HFFc6 (cell line): ENCODE measurements at regions not wholly inside any gene's neighbourhood (a gene's known extent, or its start where the extent isn't known, plus 50 kb on each side); places are given as distances from the start of the nearest gene placed in this dataset.

ENCODE experiments used
- DNase-seq: peaks from one replicate; pipeline ENCODE4 v3.0.0-alpha.2; 2018
- H3K27ac Mint-ChIP-seq: 2 replicates; pipeline ENCODE4 v1.8.0; 2020; ENCODE audit warnings: mild to moderate bottlenecking, mixed read lengths
- H3K27me3 Mint-ChIP-seq: 2 replicates; pipeline ENCODE4 v1.8.0; 2021; ENCODE audit warnings: mild to moderate bottlenecking, moderate library complexity, mixed read lengths; ENCODE audit not compliant: insufficient read depth
- H3K36me3 Mint-ChIP-seq: 2 replicates; pipeline ENCODE4 v1.8.0; 2021; ENCODE audit warnings: low read depth, mixed read lengths
- H3K4me1 Mint-ChIP-seq: 2 replicates; pipeline ENCODE4 v1.8.0; 2020; ENCODE audit warnings: low read depth, mixed read lengths
- H3K4me3 Mint-ChIP-seq: 2 replicates; pipeline ENCODE4 v1.8.0; 2020; ENCODE audit warnings: mild to moderate bottlenecking, moderate library complexity, mixed read lengths
- H3K9me3 Mint-ChIP-seq: 2 replicates; pipeline ENCODE4 v1.8.0; 2020; ENCODE audit warnings: mild to moderate bottlenecking, mixed read lengths
- TF ChIP-seq, protein P1 (sequence below): fragments of 200-600 bp; sonication (generic); IDR thresholded peaks from 2 replicates; pipeline ENCODE4 v1.5.0; 2021; ENCODE audit warnings: antibody characterized with exemption, mild to moderate bottlenecking

GRCh38 chr3:197368330-197368729 lies 69.9 kb upstream of the DLG1 start:
- H3K4me3 Mint-ChIP-seq = no peak overlapping the region
- no peaks in the 10 kb centered on the region for H3K36me3 Mint-ChIP-seq
- H3K27ac Mint-ChIP-seq = no peak overlapping the region
- H3K27me3 Mint-ChIP-seq = peaks cover 6% of the 10 kb centered on the region
- no peak for DNase-seq
- TF ChIP-seq, protein P1, sequence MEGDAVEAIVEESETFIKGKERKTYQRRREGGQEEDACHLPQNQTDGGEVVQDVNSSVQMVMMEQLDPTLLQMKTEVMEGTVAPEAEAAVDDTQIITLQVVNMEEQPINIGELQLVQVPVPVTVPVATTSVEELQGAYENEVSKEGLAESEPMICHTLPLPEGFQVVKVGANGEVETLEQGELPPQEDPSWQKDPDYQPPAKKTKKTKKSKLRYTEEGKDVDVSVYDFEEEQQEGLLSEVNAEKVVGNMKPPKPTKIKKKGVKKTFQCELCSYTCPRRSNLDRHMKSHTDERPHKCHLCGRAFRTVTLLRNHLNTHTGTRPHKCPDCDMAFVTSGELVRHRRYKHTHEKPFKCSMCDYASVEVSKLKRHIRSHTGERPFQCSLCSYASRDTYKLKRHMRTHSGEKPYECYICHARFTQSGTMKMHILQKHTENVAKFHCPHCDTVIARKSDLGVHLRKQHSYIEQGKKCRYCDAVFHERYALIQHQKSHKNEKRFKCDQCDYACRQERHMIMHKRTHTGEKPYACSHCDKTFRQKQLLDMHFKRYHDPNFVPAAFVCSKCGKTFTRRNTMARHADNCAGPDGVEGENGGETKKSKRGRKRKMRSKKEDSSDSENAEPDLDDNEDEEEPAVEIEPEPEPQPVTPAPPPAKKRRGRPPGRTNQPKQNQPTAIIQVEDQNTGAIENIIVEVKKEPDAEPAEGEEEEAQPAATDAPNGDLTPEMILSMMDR = no peak
- H3K4me1 Mint-ChIP-seq = peaks cover 76% of the 10 kb centered on the region
- no peaks in the 10 kb centered on the region for H3K9me3 Mint-ChIP-seq

DNA sequence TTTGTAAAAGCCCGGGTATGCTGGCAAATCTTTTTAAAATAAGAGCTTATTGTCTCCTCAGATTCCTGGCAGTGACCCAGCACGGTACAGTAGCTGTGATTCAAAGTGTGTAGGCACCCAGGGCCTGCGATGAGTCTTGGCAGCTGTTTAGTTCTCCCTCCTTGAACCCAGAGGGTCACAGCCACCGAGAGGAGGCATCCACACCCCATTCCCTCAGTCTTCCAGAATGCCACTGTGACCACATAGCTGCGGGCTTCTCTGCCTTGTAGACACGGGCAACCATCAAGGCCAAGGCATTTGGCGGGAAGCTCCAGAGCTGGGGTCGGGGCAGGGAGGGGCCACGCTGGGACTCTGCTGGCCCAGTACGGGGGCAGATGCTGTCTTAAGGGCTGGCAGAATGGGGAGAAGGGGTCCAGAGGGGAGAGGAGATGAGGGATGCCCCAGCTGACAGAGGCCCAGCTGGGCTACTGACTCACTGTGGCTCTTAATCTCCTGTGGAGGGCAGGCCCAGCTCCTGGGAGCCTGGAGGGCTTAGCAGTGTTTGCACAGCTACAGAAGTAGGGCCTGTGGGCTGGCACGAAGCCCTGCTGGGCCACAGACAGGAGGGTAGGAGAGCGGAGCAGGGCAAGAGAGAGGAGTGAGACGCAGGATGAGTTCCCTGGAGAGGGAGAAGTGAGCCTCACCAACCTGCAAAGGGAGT lies 68.8 kb upstream of the DLG1 start:
- Mint-ChIP-seq H3K4me1 (peaks cover 68% of the 10 kb centered on the region), H3K36me3 (no peaks in the 10 kb centered on the region), H3K4me3 (no peak overlapping the region), H3K27me3 (peaks cover 6% of the 10 kb centered on the region), H3K9me3 (no peaks in the 10 kb centered on the region), H3K27ac (no peak overlapping the region)
- DNase-seq = peak; percentile 39
- TF ChIP-seq, protein P1 = no peak

DNA sequence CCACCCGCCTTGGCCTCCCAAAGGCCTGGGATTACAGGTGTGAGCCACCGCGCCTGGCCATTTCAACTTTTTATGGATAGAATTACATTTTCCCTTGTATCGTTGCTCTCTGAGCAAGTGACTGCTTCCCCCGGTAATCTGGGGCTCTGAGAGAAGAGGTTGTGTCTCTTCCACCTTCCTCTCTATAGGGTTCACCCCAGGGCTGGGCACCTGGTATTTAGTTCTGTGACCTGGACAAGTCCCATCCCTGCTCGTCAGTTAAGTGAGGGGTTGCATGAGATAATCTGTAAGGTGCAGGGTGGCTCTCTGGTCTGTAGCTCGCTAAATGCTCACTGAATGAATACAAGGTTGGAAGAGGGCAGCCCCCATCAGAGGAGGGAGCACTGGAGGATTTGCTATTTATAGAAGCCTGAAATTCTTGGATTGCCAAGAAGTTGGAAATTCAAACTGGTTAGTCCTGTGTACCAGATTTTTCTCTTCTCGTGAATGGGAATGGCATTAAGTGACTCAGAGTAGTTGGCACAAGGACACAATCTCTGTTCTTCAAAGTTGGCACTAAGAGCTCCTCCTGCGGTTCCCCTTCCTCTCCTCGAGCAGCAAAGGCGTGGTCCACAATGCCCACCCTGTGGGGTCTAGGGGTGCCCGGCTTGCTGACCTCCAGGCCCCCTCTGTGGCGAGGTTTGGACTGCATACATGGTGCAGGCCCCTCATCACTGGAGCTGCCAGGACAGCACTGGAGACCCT lies 68.1 kb upstream of the DLG1 start:
- DNase-seq = no peak
- H3K27ac Mint-ChIP-seq = no peak overlapping the region

DNA sequence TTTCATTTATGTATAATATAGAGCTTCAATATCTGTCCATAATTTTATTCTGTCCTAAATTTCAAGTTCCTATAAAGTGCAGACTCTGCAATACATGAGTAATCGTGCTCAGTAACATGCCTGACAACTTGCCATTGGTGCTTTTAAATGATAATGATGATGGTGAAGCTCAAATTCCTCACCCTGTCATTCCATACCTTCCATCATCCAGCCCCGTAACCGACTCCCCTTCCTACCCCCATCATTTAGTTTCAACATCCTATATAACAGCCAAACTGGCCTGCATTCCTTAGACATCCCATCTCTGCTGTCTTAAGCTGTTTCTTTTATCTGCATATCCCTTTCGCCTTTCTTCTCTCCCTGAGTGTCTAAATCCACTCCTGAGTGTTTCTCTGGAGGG lies 67.2 kb upstream of the DLG1 start:
- H3K4me1 Mint-ChIP-seq = peaks cover 55% of the 10 kb centered on the region

More for the DNA sequence above, 68.1 kb upstream of the DLG1 start:
- TF ChIP-seq, protein P1 = no peak
- peaks cover 60% of the 10 kb centered on the region for H3K4me1 Mint-ChIP-seq
- no peak overlapping the region for H3K4me3 Mint-ChIP-seq
- H3K9me3 Mint-ChIP-seq = peaks cover 1% of the 10 kb centered on the region
- peaks cover under 1% of the 10 kb centered on the region; the same call in 1 of the 2 replicates for H3K36me3 Mint-ChIP-seq
- peaks cover 6% of the 10 kb centered on the region for H3K27me3 Mint-ChIP-seq

GRCh38 chr3:197364410-197365071 lies 66.1 kb upstream of the DLG1 start:
- Mint-ChIP-seq H3K27me3 (peaks cover 10% of the 10 kb centered on the region), H3K4me3 (no peak overlapping the region), H3K9me3 (peaks cover 20% of the 10 kb centered on the region), H3K27ac (no peak overlapping the region), H3K36me3 (peaks cover 19% of the 10 kb centered on the region), H3K4me1 (peaks cover 47% of the 10 kb centered on the region)
- TF ChIP-seq, protein P1 = no peak
- no peak for DNase-seq

More for the DNA sequence above, 67.2 kb upstream of the DLG1 start:
- peaks cover 10% of the 10 kb centered on the region for H3K27me3 Mint-ChIP-seq
- no peak overlapping the region for H3K4me3 Mint-ChIP-seq
- no peak for DNase-seq
- peaks cover 9% of the 10 kb centered on the region for H3K36me3 Mint-ChIP-seq
- H3K27ac Mint-ChIP-seq = no peak overlapping the region
- TF ChIP-seq, protein P1 = no peak
- peaks cover 10% of the 10 kb centered on the region for H3K9me3 Mint-ChIP-seq
